HFF-Myc (cell line): ENCODE measurements at regions not wholly inside any gene's neighbourhood (a gene's known extent, or its start where the extent isn't known, plus 50 kb on each side); places are given as distances from the start of the nearest gene placed in this dataset.
A peak's percentile ranks its signal among the peaks of the same experiment; 100 is the strongest.
"Not testable (repeated sequence)": the region's sequence is repeated elsewhere in the genome, so short reads cannot be mapped to it uniquely, and the experiment has no call there.

ENCODE experiments used
- DNase-seq: peaks from one replicate; pipeline ENCODE4 v3.0.0-alpha.2; 2011; ENCODE audit warnings: low read depth; ENCODE audit errors: extremely low read depth
- H3K4me3 ChIP-seq: replicated peaks from 2 replicates; pipeline ENCODE4 v1.5.1; 2011; ENCODE audit warnings: low read depth, mild to moderate bottlenecking, control low read depth, low read length
- TF ChIP-seq, protein P1 (sequence below): IDR thresholded peaks from 2 replicates; pipeline ENCODE4 v1.5.1; 2012; ENCODE audit warnings: mild to moderate bottlenecking, low read depth, low read length, control low read depth; ENCODE audit errors: missing control alignments

DNA sequence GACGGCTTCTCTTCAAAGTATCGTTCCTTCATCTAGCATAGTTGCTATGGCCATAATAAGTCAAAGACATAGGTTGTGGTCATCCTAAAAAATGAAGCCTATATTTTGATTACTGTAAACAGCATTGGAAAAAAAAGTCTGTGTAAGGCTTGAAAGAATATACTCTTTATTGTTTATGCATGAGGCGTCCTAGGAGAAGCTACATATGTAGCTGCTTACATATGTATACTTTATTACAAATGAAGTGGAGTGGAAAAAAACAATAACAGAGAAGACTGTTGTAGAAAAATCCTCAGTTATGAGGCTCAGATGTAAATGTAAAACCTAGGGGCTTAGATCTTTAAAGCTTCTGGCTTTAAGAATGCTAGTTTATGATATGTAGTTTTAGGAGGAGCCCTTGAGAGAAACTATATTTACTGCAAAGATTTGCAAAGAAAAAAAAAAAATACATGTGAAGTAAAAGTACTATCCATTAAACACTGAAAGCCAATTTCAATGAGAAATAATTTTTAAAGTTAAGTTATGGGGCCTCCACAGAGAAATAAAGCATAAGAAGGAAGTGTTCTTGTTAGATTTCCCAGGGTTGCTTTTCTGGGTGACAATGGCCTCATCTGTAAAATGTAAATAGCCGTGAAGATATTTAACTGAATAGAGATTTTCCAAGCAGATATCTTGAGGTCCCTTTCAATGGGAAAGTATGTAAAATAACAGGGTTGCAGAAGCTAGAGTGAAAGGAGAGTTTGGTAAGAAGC lies 598.2 kb downstream of the TRIML1 start:
- H3K4me3 ChIP-seq, result no peak overlapping the region
- DNase-seq, result no peak
- TF ChIP-seq, protein P1, sequence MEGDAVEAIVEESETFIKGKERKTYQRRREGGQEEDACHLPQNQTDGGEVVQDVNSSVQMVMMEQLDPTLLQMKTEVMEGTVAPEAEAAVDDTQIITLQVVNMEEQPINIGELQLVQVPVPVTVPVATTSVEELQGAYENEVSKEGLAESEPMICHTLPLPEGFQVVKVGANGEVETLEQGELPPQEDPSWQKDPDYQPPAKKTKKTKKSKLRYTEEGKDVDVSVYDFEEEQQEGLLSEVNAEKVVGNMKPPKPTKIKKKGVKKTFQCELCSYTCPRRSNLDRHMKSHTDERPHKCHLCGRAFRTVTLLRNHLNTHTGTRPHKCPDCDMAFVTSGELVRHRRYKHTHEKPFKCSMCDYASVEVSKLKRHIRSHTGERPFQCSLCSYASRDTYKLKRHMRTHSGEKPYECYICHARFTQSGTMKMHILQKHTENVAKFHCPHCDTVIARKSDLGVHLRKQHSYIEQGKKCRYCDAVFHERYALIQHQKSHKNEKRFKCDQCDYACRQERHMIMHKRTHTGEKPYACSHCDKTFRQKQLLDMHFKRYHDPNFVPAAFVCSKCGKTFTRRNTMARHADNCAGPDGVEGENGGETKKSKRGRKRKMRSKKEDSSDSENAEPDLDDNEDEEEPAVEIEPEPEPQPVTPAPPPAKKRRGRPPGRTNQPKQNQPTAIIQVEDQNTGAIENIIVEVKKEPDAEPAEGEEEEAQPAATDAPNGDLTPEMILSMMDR, result no peak

DNA sequence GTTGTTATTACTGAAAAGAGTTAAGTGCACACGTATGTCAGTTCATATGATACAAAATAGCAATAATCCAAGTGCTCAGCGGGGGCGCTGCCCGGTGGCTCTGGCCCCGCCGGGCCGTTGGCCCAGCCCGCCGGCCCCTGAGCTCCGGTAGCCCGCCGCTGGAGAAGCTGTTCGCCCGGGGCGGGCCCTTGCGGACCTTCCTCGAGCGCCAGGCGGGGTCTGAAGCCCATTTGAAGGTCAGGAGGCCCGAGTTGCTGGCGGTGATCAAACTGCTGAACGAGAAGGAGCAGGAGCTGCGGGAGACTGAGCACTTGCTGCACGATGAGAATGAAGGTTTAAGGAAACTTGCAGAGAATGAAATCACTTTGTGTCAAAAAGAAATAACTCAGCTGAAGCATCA lies 599.0 kb downstream of the TRIML1 start:
- peak overlapping the region; percentile 31 for H3K4me3 ChIP-seq
- not testable (repeated sequence) for DNase-seq

DNA sequence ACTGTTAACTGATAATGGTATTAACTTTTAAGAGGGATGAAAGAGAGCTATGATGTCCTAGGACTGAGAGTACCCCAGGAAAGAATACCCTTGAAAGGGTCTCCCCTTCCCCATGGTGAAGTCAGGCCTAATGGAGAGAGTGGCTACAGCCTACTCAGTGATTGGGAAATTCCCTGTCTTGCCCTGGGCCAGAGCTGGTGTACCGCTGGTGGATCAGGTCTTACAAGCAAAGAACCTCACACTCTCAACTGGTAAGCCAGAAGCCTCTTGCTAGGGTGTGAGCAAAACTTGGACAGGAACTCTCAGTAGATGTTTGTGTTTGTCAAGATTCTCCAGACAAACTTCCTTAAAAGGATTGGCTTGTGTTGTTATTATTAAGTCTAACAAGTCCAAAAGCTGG lies 600.9 kb downstream of the TRIML1 start:
- H3K4me3 ChIP-seq, result not testable (repeated sequence)

DNA sequence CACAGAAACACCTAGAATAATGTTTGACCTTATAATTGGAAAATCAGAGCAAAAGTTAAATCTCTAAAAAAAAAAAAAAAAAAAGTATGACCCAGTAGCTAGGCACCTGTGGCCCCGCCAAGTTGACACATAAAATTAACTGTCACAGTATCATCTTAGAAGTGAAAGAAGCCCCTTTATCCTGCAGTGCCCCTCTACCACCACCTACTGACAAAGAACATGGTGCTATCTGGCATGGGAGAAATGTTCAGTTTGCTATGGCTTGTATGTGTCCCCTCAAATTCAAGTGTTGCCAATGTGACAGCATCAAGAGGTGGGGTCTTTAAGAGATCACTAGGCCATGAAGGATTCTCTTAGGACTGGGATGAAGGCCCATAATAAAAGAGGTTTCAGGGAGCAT lies 601.5 kb downstream of the TRIML1 start:
- not testable (repeated sequence) for DNase-seq, H3K4me3 ChIP-seq

More for the DNA sequence above, 600.9 kb downstream of the TRIML1 start:
- not testable (repeated sequence) for DNase-seq

DNA sequence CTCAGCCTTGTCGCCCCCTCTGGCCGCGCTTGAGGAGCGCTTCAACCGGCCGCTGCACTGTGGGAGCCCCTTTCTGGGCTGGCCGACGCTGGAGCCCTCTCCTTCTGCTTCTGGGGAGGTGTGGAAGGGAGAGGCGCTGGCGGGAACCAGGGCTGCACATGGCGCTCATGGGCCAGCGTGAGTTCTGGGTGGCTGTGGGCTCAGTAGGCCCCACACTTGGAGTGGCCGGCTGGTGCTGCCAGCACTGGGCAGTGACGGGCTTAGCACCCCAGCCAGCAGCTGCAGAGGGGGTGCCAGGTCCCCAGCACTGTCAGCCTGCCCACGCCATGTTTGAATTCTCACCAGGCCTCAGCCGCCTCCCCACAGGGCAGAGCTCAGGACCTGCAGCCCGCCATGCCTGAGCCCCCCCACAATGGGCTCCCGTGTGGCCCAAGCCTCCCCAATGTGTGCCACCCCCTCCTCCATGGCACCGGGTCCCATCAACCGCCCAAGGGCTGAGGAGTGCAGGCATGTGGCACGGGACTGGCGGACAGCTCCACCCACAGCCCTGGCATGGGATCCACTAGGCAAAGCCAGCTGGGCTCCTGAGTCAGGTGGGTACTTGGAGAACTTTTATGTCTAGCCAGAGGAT lies 615.2 kb downstream of the TRIML1 start:
- no peak for DNase-seq
- TF ChIP-seq, protein P1, result no peak
- H3K4me3 ChIP-seq, result no peak overlapping the region

DNA sequence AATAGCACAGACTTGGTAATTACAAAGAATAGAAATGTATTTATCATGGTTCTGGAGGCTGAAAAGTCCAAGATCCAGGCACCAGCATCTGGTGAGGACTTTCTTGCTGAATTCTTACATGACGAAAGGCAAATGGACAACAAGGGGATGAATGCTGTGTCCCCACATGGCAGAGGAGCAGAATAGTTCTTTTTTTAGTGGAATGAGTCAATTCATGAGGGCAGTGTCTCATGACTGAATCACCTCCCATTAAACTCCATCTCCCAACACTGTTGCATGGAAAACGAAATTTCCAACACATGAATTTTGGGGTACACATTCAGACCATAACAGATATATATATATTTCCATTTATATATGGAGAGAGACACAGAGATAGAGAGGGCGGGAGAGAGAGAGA lies 628.3 kb downstream of the TRIML1 start:
- TF ChIP-seq, protein P1, result no peak
- no peak overlapping the region for H3K4me3 ChIP-seq
- DNase-seq, result no peak

DNA sequence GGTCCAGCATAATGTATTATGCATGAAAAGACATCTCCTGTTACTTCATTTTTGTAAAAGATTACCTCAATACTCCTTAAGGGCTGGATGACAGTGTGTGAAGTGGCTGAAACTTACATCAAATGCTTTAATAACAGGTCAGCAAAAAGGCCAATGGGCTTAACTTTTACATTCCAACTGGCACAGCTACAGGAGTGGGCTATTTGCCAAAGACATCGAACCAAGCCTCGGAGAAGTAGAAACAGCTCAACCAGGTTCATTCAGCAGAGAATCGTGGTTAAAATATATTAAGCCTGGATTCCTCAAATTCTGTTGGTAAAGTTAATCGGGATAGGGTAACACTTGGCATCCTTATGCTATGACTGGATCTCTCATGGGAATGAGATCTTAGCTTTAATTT lies 639.7 kb downstream of the TRIML1 start:
- TF ChIP-seq, protein P1, result no peak

DNA sequence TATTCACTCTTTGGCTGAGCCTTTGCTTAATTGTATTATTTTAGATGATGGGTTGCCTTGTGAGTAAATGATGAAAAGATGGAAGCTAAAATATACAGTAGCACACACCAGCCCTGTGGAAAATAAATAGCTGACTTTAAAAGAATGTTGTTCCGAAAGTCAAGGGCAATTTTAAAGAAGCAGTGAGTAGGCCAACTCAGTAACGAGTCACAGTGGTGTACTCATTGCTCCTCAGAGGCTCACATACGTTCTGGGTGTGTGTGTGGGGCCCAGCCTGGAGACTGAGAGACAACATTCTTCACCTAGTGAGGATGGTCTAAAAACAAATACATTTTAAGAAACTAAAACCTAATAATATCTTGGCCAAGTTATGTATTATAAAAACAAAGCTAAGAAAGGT lies 640.3 kb downstream of the TRIML1 start:
- TF ChIP-seq, protein P1, result no peak
- no peak for DNase-seq
- H3K4me3 ChIP-seq, result no peak overlapping the region

More for the DNA sequence above, 639.7 kb downstream of the TRIML1 start:
- H3K4me3 ChIP-seq, result no peak overlapping the region
- DNase-seq, result no peak
